Upper lobe of right lung (tissue), 1 donor: ENCODE measurements at regions not wholly inside any gene's neighbourhood (a gene's known extent, or its start where the extent isn't known, plus 50 kb on each side); places are given as distances from the start of the nearest gene placed in this dataset.

Experiments used
- ATAC-seq: fragments of 200-7000 bp; cut with Tn5 transposase; one replicate; pipeline ENCODE4 v1.9.1; 2020; ENCODE audit warnings: mild to moderate bottlenecking, moderate library complexity
- DNase-seq: peaks from one replicate; pipeline ENCODE4 v3.0.0-alpha.2; 2020
- H3K27ac ChIP-seq: fragments of 200-600 bp; one replicate; pipeline ENCODE4 v1.8.0; 2022
- H3K27me3 ChIP-seq: fragments of 200-600 bp; one replicate; pipeline ENCODE4 v1.8.0; 2022; ENCODE audit warnings: mild to moderate bottlenecking
- H3K36me3 ChIP-seq: fragments of 200-600 bp; one replicate; pipeline ENCODE4 v1.8.0; 2022
- H3K4me1 ChIP-seq: fragments of 200-600 bp; one replicate; pipeline ENCODE4 v1.8.0; 2022
- H3K4me3 ChIP-seq: fragments of 200-600 bp; one replicate; pipeline ENCODE4 v1.8.0; 2022; ENCODE audit warnings: mild to moderate bottlenecking
- H3K9me3 ChIP-seq: fragments of 200-600 bp; one replicate; pipeline ENCODE4 v1.8.0; 2022
- CTCF ChIP-seq: fragments of 200-600 bp; IDR thresholded peaks from one replicate; pipeline ENCODE4 v1.8.0; 2022; ENCODE audit warnings: antibody characterized with exemption
- intact Hi-C: fragments of 100-400 bp; cut with DNase I; formaldehyde crosslinking; loops from one replicate; pipeline ENCODE4 v1.11.0; 2022
- donor health status: DM: no; HTN: yes; CAD: no; lungs with severe emphysema.

GRCh38 chr7:18133921-18134320, 106.3 kb upstream of the PRPS1L1 start:
- no peaks in the 10 kb centered on the region for H3K4me1 ChIP-seq
- no peak for DNase-seq

GRCh38 chr7:18140943-18141342, 113.3 kb upstream of the PRPS1L1 start:
- Histone ChIP-seq H3K9me3 (no peaks in the 10 kb centered on the region), H3K4me3 (no peak overlapping the region), H3K36me3 (no peaks in the 10 kb centered on the region), H3K4me1 (no peaks in the 10 kb centered on the region), H3K27ac (no peak overlapping the region), H3K27me3 (no peaks in the 10 kb centered on the region)
- intact Hi-C loops: no loop called here
- no peak for DNase-seq
- ATAC-seq: no peak
- TF ChIP-seq CTCF: no peak

More at GRCh38 chr7:18133921-18134320, 106.3 kb upstream of the PRPS1L1 start:
- Histone ChIP-seq H3K9me3 (no peaks in the 10 kb centered on the region), H3K4me3 (no peak overlapping the region), H3K27me3 (no peaks in the 10 kb centered on the region), H3K27ac (no peak overlapping the region), H3K36me3 (no peaks in the 10 kb centered on the region)
- intact Hi-C loops: no loop called here
- TF ChIP-seq CTCF: no peak
- no peak for ATAC-seq

GRCh38 chr7:18144166-18144565, 116.5 kb upstream of the PRPS1L1 start:
- Histone ChIP-seq H3K27ac (no peak overlapping the region), H3K9me3 (no peaks in the 10 kb centered on the region), H3K27me3 (no peaks in the 10 kb centered on the region), H3K4me3 (no peak overlapping the region), H3K36me3 (no peaks in the 10 kb centered on the region), H3K4me1 (no peaks in the 10 kb centered on the region)
- no peak for DNase-seq
- peak; percentile 76 for ATAC-seq
- TF ChIP-seq CTCF: no peak
- intact Hi-C loops: no loop called here

- intact Hi-C loops: no loop called here
- Histone ChIP-seq H3K36me3 (no peaks in the 10 kb centered on the region), H3K27me3 (no peaks in the 10 kb centered on the region), H3K9me3 (no peaks in the 10 kb centered on the region), H3K4me1 (no peaks in the 10 kb centered on the region), H3K4me3 (no peak overlapping the region), H3K27ac (no peak overlapping the region)
- ATAC-seq (no peak), DNase-seq (no peak)
- TF ChIP-seq CTCF: no peak
These were observed 117.5 kb upstream of the PRPS1L1 start for GRCh38 chr7:18145160-18145559.

GRCh38 chr7:18151422-18151821, 123.8 kb upstream of the PRPS1L1 start:
- Histone ChIP-seq H3K4me1 (no peaks in the 10 kb centered on the region), H3K27ac (no peak overlapping the region), H3K27me3 (no peaks in the 10 kb centered on the region), H3K9me3 (no peaks in the 10 kb centered on the region), H3K4me3 (no peak overlapping the region), H3K36me3 (no peaks in the 10 kb centered on the region)
- TF ChIP-seq CTCF: no peak
- DNase-seq (no peak), ATAC-seq (no peak)
- intact Hi-C loops: no loop called here

GRCh38 chr7:18153183-18153748, 125.6 kb upstream of the PRPS1L1 start:
- Histone ChIP-seq H3K27ac (no peak overlapping the region), H3K9me3 (no peaks in the 10 kb centered on the region), H3K27me3 (no peaks in the 10 kb centered on the region), H3K36me3 (no peaks in the 10 kb centered on the region), H3K4me3 (no peak overlapping the region), H3K4me1 (no peaks in the 10 kb centered on the region)
- TF ChIP-seq CTCF: no peak
- ATAC-seq: no peak
- intact Hi-C loops: no loop called here
- DNase-seq: no peak
